Loucy (cell line): ENCODE measurements at regions not wholly inside any gene's neighbourhood (a gene's known extent, or its start where the extent isn't known, plus 50 kb on each side); places are given as distances from the start of the nearest gene placed in this dataset.

ENCODE experiments used
- H2AFZ ChIP-seq: fragments of 200-600 bp; sonication (generic); 2 replicates; pipeline ENCODE4 v1.6.0; 2016; ENCODE audit warnings: antibody characterized with exemption, mild to moderate bottlenecking, low read length, moderate library complexity
- H3F3A ChIP-seq: fragments of 200-600 bp; 2 replicates; pipeline ENCODE4 v1.6.0; 2016; ENCODE audit warnings: antibody characterized with exemption, low read depth, mild to moderate bottlenecking
- H3K27me3 ChIP-seq: fragments of 200-600 bp; sonication (generic); 2 replicates; pipeline ENCODE4 v1.6.1; 2014; ENCODE audit warnings: low read length, mild to moderate bottlenecking; ENCODE audit not compliant: insufficient read depth, poor library complexity, severe bottlenecking
- H3K36me3 ChIP-seq: fragments of 200-600 bp; sonication (generic); 2 replicates; pipeline ENCODE4 v1.6.1; 2016; ENCODE audit warnings: low read length; ENCODE audit not compliant: insufficient read depth
- H3K4me1 ChIP-seq: fragments of 200-600 bp; sonication (generic); 2 replicates; pipeline ENCODE4 v1.5.1; 2014; ENCODE audit warnings: low read length, mild to moderate bottlenecking; ENCODE audit not compliant: insufficient read depth, poor library complexity, severe bottlenecking
- H3K4me2 ChIP-seq: fragments of 200-600 bp; sonication (generic); 2 replicates; pipeline ENCODE4 v1.6.0; 2014; ENCODE audit warnings: antibody characterized with exemption, low read length, low read depth, mild to moderate bottlenecking; ENCODE audit not compliant: poor library complexity, severe bottlenecking
- H3K4me3 ChIP-seq: fragments of 200-600 bp; sonication (generic); 2 replicates; pipeline ENCODE4 v1.5.1; 2014; ENCODE audit warnings: low read length, mild to moderate bottlenecking, mixed read lengths; ENCODE audit not compliant: poor library complexity, severe bottlenecking
- H3K79me2 ChIP-seq: fragments of 200-600 bp; sonication (generic); 2 replicates; pipeline ENCODE4 v1.6.1; 2014; ENCODE audit warnings: low read length; ENCODE audit not compliant: insufficient read depth
- H3K9ac ChIP-seq: fragments of 200-600 bp; sonication (generic); 2 replicates; pipeline ENCODE4 v1.6.0; 2014; ENCODE audit warnings: mild to moderate bottlenecking, low read depth, low read length, moderate library complexity; ENCODE audit not compliant: poor library complexity, severe bottlenecking
- H3K9me2 ChIP-seq: fragments of 200-600 bp; sonication (generic); replicated peaks from 2 replicates; pipeline ENCODE4 v1.6.1; 2016; ENCODE audit warnings: low read depth, low read length, mixed read lengths
- H3K9me3 ChIP-seq: fragments of 200-600 bp; sonication (generic); 2 replicates; pipeline ENCODE4 v1.6.1; 2014; ENCODE audit warnings: mild to moderate bottlenecking, antibody characterized with exemption, low read length, low read depth; ENCODE audit not compliant: insufficient read depth
- H4K20me1 ChIP-seq: fragments of 200-600 bp; sonication (generic); 2 replicates; pipeline ENCODE4 v1.6.0; 2014; ENCODE audit warnings: antibody characterized with exemption, low read length, mild to moderate bottlenecking; ENCODE audit not compliant: insufficient read depth, poor library complexity, severe bottlenecking
- CTCF ChIP-seq: fragments of 200-600 bp; sonication (generic); conservative IDR thresholded peaks from 2 replicates; pipeline ENCODE4 v1.5.1; 2014; ENCODE audit warnings: mild to moderate bottlenecking, antibody characterized with exemption, low read length
- EZH2phosphoT487 ChIP-seq: fragments of 200-600 bp; IDR thresholded peaks from 2 replicates; pipeline ENCODE4 v1.6.1; 2018; ENCODE audit warnings: antibody characterized with exemption, mild to moderate bottlenecking, moderate library complexity, borderline replicate concordance

- no peak overlapping the region for H3K9ac ChIP-seq
Observed at GRCh38 chrX:39591099-39591498, 506.7 kb downstream of the BCOR start.

GRCh38 chrX:39592776-39593175 lies 505.0 kb downstream of the BCOR start:
- Histone ChIP-seq H3K27me3 (no peaks in the 10 kb centered on the region), H3K79me2 (no peaks in the 10 kb centered on the region), H3K4me2 (no peak overlapping the region), H3K9me2 (no peaks in the 10 kb centered on the region), H3K9ac (no peak overlapping the region), H3K4me1 (no peaks in the 10 kb centered on the region), H3K4me3 (no peak overlapping the region), H2AFZ (no peak overlapping the region), H3F3A (no peaks in the 10 kb centered on the region), H4K20me1 (no peaks in the 10 kb centered on the region), H3K9me3 (no peaks in the 10 kb centered on the region), H3K36me3 (no peaks in the 10 kb centered on the region)
- TF ChIP-seq EZH2phosphoT487 (no peak), CTCF (no peak)

More at GRCh38 chrX:39591099-39591498, 506.7 kb downstream of the BCOR start:
- H3K4me3 ChIP-seq, result no peak overlapping the region
- no peaks in the 10 kb centered on the region for H3K9me3 ChIP-seq
- H3K27me3 ChIP-seq, result no peaks in the 10 kb centered on the region
- no peaks in the 10 kb centered on the region for H3K36me3 ChIP-seq
- no peak overlapping the region for H3K4me2 ChIP-seq
- H3K79me2 ChIP-seq, result no peaks in the 10 kb centered on the region
- TF ChIP-seq EZH2phosphoT487 (no peak), CTCF (no peak)
- H2AFZ ChIP-seq, result no peak overlapping the region
- no peaks in the 10 kb centered on the region for H3F3A ChIP-seq
- no peaks in the 10 kb centered on the region for H4K20me1 ChIP-seq
- H3K9me2 ChIP-seq, result no peaks in the 10 kb centered on the region
- H3K4me1 ChIP-seq, result no peaks in the 10 kb centered on the region

- H3K27me3 ChIP-seq, result no peaks in the 10 kb centered on the region
- no peaks in the 10 kb centered on the region for H3K36me3 ChIP-seq
- no peak overlapping the region for H3K4me3 ChIP-seq
- H3K9me3 ChIP-seq, result no peaks in the 10 kb centered on the region
- H3K4me1 ChIP-seq, result no peaks in the 10 kb centered on the region
- H3K4me2 ChIP-seq, result no peak overlapping the region
- no peak overlapping the region for H2AFZ ChIP-seq
- no peaks in the 10 kb centered on the region for H4K20me1 ChIP-seq
- TF ChIP-seq EZH2phosphoT487, result no peak
- no peaks in the 10 kb centered on the region for H3F3A ChIP-seq
- H3K79me2 ChIP-seq, result no peaks in the 10 kb centered on the region
- no peaks in the 10 kb centered on the region for H3K9me2 ChIP-seq
- H3K9ac ChIP-seq, result no peak overlapping the region
Observed at GRCh38 chrX:39595977-39596376, 501.8 kb downstream of the BCOR start.

- Histone ChIP-seq H3K27me3 (no peaks in the 10 kb centered on the region), H3K4me1 (no peaks in the 10 kb centered on the region), H3K36me3 (no peaks in the 10 kb centered on the region), H3K9ac (no peak overlapping the region), H3F3A (no peaks in the 10 kb centered on the region), H3K4me2 (no peak overlapping the region), H3K9me2 (no peaks in the 10 kb centered on the region), H3K79me2 (no peaks in the 10 kb centered on the region), H4K20me1 (no peaks in the 10 kb centered on the region), H2AFZ (no peak overlapping the region), H3K4me3 (no peak overlapping the region), H3K9me3 (no peaks in the 10 kb centered on the region)
- TF ChIP-seq CTCF (no peak), EZH2phosphoT487 (no peak)
Observed at GRCh38 chrX:39596437-39596836, 501.3 kb downstream of the BCOR start.
